Fibroblast of lung (primary cell): ENCODE measurements at regions not wholly inside any gene's neighbourhood (a gene's known extent, or its start where the extent isn't known, plus 50 kb on each side); places are given as distances from the start of the nearest gene placed in this dataset.

Experiments used
- EZH2 ChIP-seq: IDR thresholded peaks from 2 replicates; pipeline ENCODE4 v1.5.1; 2012; ENCODE audit warnings: low read length, control low read depth, mild to moderate bottlenecking; ENCODE audit errors: missing control alignments
- TF ChIP-seq, protein P1 (sequence below), 2 donors: IDR thresholded peaks in 1 of 2; conservative IDR thresholded peaks in 1 of 2; 1 replicate in 1 of 2; 2 replicates in 1 of 2; pipeline ENCODE4 v1.5.1; 2011 to 2012; ENCODE audit warnings: low read length in 2 of 2, control low read depth in 1 of 2, inconsistent platforms in 1 of 2, low read depth in 1 of 2, mild to moderate bottlenecking in 1 of 2

DNA sequence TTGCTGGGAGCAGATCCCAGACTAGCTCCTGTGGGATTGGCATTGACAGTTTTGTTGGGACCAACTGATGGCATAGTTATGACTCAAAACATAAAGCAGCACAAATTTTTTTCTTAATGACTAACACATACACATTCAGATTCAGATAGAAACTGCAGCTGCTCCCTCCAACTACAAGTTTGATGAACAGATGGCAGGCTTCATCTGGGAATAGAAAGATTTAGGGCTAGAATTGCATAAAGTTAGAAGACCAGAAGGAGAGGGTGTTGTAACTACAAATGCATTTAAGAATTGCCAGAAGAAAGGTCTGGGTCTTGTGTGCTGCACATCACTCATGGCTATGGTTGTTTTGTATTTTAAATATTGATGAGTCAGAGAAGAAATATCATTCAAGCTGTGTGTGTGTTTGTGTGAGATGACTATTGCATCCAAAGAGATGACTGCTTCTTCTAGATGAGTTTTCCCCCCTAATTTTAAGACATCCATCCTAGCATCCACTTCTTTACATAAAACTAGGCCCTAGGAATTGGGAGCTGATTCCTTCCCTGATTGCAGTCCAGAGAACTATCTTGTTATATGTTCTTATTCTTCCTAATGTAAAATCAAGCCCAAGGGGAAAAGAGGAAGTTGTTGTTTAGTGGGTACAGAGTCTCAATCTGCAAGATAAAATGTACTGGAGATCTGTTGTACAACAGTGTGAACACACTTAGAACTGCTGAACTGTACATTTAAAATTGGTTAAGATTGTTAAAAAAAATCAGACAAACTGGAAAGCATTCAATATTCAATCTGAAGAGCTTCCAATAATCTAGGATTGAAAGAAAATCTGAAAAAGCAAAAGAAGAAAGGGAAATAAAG lies 175.1 kb downstream of the PARM1 start:
- TF ChIP-seq, protein P1, sequence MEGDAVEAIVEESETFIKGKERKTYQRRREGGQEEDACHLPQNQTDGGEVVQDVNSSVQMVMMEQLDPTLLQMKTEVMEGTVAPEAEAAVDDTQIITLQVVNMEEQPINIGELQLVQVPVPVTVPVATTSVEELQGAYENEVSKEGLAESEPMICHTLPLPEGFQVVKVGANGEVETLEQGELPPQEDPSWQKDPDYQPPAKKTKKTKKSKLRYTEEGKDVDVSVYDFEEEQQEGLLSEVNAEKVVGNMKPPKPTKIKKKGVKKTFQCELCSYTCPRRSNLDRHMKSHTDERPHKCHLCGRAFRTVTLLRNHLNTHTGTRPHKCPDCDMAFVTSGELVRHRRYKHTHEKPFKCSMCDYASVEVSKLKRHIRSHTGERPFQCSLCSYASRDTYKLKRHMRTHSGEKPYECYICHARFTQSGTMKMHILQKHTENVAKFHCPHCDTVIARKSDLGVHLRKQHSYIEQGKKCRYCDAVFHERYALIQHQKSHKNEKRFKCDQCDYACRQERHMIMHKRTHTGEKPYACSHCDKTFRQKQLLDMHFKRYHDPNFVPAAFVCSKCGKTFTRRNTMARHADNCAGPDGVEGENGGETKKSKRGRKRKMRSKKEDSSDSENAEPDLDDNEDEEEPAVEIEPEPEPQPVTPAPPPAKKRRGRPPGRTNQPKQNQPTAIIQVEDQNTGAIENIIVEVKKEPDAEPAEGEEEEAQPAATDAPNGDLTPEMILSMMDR (conservative IDR thresholded peaks at IDR 0.05 in 1 of 2, IDR thresholded peaks at IDR 0.05 in 1 of 2; ENCODE audit: low read depth in 1 of 2, low read length in 2 of 2): no peak
- no peak for TF ChIP-seq EZH2
